ENCODE measurements at regions not wholly inside any gene's neighbourhood (a gene's known extent, or its start where the extent isn't known, plus 50 kb on each side); places are given as distances from the start of the nearest gene placed in this dataset.

- DNase-seq (ENCODE audit: low spot score): no peak
Observed at GRCh38 chr3:104723000-104723399, 643.7 kb upstream of the ALCAM start.

GRCh38 chr3:104731074-104731473, 635.6 kb upstream of the ALCAM start:
- DNase-seq (ENCODE audit: low spot score): no peak

- no peak for DNase-seq (ENCODE audit: low spot score)
Observed at GRCh38 chr3:104734627-104735026, 632.1 kb upstream of the ALCAM start.

- no peak for DNase-seq (ENCODE audit: low spot score)
Observed at GRCh38 chr3:104735691-104736090, 631.0 kb upstream of the ALCAM start.

- DNase-seq (ENCODE audit: low spot score): no peak
Observed at GRCh38 chr3:104738271-104738670, 628.4 kb upstream of the ALCAM start.

- DNase-seq (ENCODE audit: low spot score): no peak
Observed at GRCh38 chr3:104740874-104741379, 625.8 kb upstream of the ALCAM start.

- DNase-seq (ENCODE audit: low spot score): no peak
Observed at GRCh38 chr3:104742044-104742443, 624.7 kb upstream of the ALCAM start.

GRCh38 chr3:104745313-104745712, 621.4 kb upstream of the ALCAM start:
- no peak for DNase-seq (ENCODE audit: low spot score)

- DNase-seq (ENCODE audit: low spot score): no peak
Observed at GRCh38 chr3:104746056-104746455, 620.7 kb upstream of the ALCAM start.

- DNase-seq (ENCODE audit: low spot score): no peak
Observed at GRCh38 chr3:104750581-104750980, 616.1 kb upstream of the ALCAM start.

- DNase-seq (ENCODE audit: low spot score): no peak
Observed at GRCh38 chr3:104755791-104756190, 610.9 kb upstream of the ALCAM start.

GRCh38 chr3:104763007-104763406, 603.7 kb upstream of the ALCAM start:
- no peak for DNase-seq (ENCODE audit: low spot score)

- DNase-seq (ENCODE audit: low spot score): no peak
Observed at GRCh38 chr3:104764496-104764895, 602.2 kb upstream of the ALCAM start.

GRCh38 chr3:104768886-104769285, 597.8 kb upstream of the ALCAM start:
- no peak for DNase-seq (ENCODE audit: low spot score)

- no peak for DNase-seq (ENCODE audit: low spot score)
Observed at GRCh38 chr3:104779324-104779723, 587.4 kb upstream of the ALCAM start.

- DNase-seq (ENCODE audit: low spot score): no peak
Observed at GRCh38 chr3:104781112-104781511, 585.6 kb upstream of the ALCAM start.

GRCh38 chr3:104785947-104786346, 580.8 kb upstream of the ALCAM start:
- no peak for DNase-seq (ENCODE audit: low spot score)

- no peak for DNase-seq (ENCODE audit: low spot score)
Observed at GRCh38 chr3:104787306-104787705, 579.4 kb upstream of the ALCAM start.

GRCh38 chr3:104788807-104789206, 577.9 kb upstream of the ALCAM start:
- no peak for DNase-seq (ENCODE audit: low spot score)

- DNase-seq (ENCODE audit: low spot score): no peak
Observed at GRCh38 chr3:104791331-104791730, 575.4 kb upstream of the ALCAM start.

GRCh38 chr3:104796556-104796955, 570.2 kb upstream of the ALCAM start:
- no peak for DNase-seq (ENCODE audit: low spot score)

GRCh38 chr3:104805042-104805441, 561.7 kb upstream of the ALCAM start:
- DNase-seq (ENCODE audit: low spot score): no peak

GRCh38 chr3:104805508-104805907, 561.2 kb upstream of the ALCAM start:
- no peak for DNase-seq (ENCODE audit: low spot score)

- no peak for DNase-seq (ENCODE audit: low spot score)
Observed at GRCh38 chr3:104810896-104811295, 555.8 kb upstream of the ALCAM start.
